GM19240 (cell line): ENCODE measurements at regions not wholly inside any gene's neighbourhood (a gene's known extent, or its start where the extent isn't known, plus 50 kb on each side); places are given as distances from the start of the nearest gene placed in this dataset.

ENCODE experiments used
- DNase-seq: peaks from one replicate; pipeline ENCODE4 v3.0.0; 2011; ENCODE audit warnings: low spot score; ENCODE audit not compliant: insufficient read length

GRCh38 chr2:195413422-195413821 lies 243.6 kb upstream of the SLC39A10 start:
- DNase-seq: no peak

DNA sequence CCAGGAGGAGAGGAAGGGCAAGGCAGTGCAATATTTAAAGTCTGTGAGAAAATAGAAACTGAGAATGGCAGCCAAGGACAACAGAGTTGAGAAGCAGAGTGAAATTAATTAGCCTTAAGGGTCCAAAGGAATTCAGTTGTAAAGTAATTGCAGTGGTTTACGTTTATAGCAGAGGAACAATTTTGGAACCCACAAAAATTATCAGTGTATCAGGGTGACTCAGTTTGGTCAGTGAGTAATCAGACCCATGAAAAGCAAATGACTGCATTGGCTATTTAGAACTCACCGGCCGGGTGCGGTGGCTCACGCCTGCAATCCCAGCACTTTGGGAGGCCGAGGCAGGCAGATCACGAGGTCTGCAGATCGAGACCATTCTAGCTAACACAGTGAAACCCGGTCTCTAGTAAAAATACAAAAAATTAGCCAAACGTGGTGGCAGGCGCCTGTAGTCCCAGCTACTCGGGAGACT lies 245.8 kb upstream of the SLC39A10 start:
- DNase-seq: no peak

GRCh38 chr2:195410074-195410671 lies 246.9 kb upstream of the SLC39A10 start:
- no peak for DNase-seq

GRCh38 chr2:195408811-195409210 lies 248.2 kb upstream of the SLC39A10 start:
- DNase-seq: no peak

GRCh38 chr2:195408196-195408595 lies 248.8 kb upstream of the SLC39A10 start:
- DNase-seq: no peak

DNA sequence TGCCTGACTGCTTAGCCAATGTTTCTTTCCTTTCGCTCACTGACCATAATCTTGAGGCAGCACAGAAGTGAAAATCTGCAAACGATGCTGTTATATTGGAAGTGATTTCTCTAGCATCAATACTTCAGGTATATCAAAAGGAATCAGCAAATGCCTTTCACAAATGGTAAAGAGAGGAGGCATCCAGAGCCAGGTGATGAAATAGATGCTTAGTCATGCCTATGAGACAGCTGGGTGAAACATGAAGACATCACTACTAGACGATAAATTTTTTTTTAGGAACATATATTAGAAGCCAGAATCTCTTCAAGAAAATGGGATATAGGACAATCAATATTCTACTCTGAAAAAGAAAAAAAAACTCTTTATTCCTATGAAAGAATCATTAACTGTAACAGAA lies 249.2 kb upstream of the SLC39A10 start:
- DNase-seq: no peak

GRCh38 chr2:195406886-195407603 lies 250.0 kb upstream of the SLC39A10 start:
- DNase-seq: no peak

- no peak for DNase-seq
Observed at GRCh38 chr2:195404651-195405050, 252.4 kb upstream of the SLC39A10 start.

- DNase-seq: no peak
Observed at GRCh38 chr2:195396479-195396878, 260.5 kb upstream of the SLC39A10 start.

- no peak for DNase-seq
Observed at GRCh38 chr2:195395362-195395761, 261.7 kb upstream of the SLC39A10 start.

DNA sequence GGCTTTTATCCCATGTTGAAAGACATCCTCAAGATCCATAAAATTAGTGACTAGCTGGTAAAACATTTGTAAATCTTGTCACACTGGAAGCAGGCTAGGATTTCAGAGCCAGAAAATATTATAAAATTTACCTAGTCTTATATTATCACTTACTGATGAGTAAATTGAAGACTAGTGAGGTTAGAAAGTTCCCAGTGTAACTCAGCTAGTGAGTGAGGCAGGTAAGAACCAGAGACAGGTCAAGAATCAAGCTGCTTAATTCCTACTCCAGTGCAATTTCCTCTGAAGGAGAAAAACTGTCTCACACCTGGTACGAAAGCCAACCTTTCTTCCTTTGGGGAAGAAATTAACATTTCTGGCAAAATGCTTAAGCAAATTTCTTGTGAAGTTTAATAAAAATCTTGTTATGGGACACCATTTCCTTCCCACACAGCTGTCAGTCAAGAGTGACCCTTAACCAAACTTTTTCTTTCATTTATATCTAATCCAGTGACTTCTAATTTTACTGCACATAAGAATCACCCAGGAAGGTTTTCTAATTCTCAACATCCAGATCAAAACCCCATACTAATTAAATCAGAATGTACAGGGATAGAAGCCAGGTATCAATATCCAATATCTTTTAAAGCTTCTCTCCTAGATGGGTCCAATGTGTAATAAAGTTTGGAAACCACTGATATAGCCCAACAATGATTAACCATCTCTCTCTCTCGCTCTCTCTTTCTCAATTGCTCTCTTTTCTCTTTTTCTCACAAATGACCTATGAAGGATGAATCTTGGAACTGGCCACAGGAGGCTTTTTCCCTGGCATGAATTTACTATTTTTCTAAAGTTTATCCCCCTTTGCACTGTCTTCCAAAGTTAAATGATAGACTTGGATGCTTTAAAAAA lies 264.3 kb upstream of the SLC39A10 start:
- DNase-seq: no peak

DNA sequence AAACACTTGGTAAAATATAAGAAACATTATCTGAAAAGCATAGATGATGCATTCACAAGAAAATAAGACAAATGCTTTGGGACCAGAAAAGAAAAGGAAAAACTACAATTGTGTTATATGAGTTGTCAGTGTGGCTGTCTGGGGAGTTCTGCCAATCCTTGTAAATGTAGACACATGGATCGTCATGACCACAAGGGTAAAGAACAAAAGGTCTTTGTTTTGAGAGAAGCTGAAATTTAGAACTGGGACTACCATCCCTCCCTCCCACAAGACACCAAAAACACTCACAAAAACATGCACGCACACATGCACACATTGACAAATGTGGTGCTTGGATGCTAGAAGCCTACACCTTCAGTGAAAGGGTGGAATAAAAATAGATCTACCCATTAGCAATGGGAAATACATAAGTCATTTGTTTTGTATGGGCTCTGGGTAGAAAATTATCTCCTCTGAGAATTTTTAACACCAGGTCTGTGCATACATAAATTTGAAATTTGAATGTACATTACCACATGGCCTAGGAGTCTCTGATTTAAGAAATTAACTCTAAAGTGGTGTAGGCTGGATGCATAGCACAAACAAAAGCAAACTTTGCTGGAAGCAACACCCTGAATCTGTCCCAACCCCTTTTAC lies 266.2 kb upstream of the SLC39A10 start:
- DNase-seq: no peak

DNA sequence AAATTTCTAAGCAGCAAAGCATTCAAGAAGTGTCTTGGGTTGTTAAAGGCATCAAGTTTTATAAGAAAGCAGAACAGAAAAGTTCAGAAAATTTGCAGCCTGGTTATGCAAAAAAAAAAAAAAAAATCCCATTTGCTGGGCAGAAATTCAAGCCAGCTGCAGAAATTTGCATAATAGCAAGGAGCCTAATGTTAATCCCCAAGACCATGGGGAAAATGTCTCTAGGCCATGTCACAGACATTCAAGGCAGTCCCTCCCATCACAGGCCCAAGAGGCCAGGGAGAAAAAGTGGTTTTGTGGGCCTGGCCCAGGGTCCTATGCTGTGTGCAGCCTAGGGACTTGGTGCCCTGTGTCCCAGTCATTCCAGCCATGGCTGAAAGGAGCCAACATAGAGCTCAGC lies 269.0 kb upstream of the SLC39A10 start:
- no peak for DNase-seq

DNA sequence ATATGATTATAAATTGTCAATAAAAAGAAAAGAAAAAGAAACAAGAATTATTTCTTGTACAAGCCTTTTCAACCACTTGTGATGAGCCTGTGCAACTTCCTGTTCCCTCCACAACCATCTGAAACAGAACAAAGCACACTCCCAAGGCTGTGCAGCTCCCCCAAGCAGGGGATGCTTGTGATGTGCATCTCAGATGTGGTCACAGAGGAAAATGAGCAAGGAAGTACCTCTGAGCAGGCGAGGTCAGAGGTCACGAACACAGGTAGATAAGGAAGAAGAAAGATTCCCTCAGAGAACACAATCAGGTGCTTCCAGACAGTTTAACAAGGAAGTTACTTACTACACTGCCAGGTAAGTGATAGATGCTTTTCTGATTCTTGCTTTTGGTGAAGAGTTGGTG lies 274.8 kb upstream of the SLC39A10 start:
- DNase-seq: no peak

DNA sequence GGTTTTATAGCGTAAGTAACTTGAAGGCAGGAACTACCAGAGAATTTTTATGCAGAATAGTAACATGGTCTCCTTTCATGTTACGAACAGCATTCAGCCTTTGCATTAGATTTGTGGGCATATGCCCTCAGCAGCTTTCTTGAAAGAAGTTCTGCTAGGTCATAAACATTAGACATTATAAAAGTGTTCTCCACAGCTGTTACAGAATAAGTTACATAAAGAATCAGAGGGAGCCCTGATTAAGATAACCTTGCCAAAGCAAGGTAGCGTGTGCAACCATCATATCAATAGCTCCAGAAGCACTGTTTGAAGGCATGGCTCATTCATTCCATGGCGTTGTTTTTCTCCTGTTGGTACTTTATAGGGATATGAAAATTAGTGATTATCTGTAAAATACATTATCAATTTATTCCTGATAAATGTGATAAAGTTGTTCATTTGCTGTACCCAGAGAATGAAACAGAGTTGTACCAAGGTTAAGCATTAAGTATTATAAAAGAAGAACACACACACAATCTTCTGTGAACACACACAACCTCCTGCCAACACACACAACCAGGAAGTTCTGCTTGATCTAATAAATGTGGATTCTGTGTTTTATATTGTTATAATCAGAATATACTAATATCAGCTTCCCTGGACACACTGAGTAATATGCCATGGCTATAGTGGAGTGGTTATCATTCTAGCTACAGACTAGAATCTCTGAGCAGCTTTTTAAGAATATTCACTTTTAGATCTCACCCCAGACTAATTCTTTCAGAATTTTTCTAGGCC lies 286.7 kb upstream of the SLC39A10 start:
- no peak for DNase-seq

DNA sequence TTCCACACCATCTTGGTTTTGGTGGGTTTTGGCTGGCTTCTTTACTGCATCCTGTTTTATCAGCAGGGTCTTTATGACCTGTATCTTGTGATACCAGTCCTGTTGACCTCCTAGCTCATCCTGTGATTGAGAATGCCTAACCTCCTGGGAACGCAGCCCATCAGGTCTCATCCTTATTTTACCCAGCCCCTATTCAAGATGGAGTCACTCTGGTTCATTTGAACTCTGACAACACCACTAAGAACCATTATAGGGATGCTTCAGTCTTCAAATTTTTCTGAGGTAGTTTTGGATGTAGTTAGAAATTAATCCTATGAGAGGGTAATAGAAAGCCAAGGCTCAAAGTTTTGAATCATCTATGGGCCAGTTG lies 287.8 kb upstream of the SLC39A10 start:
- no peak for DNase-seq

DNA sequence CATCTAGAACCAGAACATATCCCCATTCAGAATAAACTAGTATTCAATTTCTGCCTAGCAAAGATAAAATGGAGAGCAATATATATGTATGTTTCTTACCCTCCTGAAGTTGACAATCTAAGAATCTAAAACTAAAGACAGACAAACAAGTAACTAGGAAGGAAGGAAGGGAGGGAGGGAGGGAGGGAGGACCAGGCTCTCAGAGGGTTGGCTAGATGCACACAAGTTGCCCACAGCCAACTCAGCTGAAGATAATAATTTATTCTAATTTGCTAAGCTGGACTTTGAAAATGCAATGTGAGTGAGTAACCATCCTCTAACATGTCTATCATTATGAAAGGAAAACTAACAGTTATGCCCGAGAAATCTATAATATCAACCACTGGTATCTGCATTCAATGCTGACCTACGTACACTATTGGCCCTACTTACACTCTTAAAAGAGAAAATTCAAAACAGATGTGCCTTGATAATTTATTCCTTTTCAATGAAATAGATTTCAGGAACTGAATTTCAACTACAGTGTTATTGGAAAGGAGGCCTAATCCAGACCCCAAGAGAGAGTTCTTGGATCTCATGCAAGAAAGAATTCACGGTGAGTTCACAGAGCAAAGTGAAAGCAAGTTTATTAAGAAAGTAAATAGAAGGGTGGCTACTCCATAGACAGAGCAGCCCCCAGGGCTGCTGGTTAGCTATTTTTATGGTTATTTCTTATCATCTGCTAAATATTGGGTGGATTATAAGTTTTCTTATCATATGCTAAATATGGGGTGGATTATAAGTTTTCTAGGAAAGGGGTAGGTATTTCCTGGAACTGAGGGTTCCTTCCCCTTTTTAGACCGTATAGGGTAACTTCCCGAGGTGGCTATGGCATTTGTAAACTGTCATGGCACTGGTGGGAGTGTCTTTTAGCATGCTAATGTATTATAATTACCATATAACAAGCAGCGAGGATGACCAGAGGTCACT lies 288.5 kb upstream of the SLC39A10 start:
- no peak for DNase-seq

DNA sequence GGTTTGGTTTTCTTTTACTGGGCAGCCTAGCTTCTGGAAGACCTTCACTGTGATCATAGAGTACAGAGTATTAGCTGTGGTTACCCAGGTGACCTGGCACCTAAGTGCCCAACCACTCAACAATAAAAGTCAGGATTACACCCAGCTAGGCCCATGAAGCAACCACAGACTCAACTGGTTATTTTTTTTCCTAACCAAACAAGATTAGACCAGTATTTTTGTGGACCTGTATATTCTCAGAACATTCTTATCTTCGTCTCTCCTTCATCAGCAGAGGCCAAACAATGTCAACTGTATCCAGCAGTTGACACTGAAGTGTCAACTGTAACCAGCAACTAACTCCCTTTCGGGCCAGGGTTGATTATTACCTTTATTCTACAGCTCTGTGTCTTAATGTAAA lies 289.2 kb upstream of the SLC39A10 start:
- no peak for DNase-seq

- DNase-seq: no peak
Observed at GRCh38 chr2:195364015-195364965, 292.7 kb upstream of the SLC39A10 start.
